Naive thymus-derived CD8-positive, alpha-beta T cell (primary cell): ENCODE measurements at regions not wholly inside any gene's neighbourhood (a gene's known extent, or its start where the extent isn't known, plus 50 kb on each side); places are given as distances from the start of the nearest gene placed in this dataset.

ENCODE experiments used
- ATAC-seq, 2 donors: fragments of 150-1000 bp; cut with Tn5 transposase in 1 of 2; sonication (Bioruptor Pico), chemical (Tn5 transposase) in 1 of 2; 1 replicate in 1 of 2; 2 replicates in 1 of 2; pipeline ENCODE4 v1.10.0; 2021; ENCODE audit warnings: mild to moderate bottlenecking in 2 of 2, moderate library complexity in 2 of 2
- POLR2A ChIA-PET: fragments of 350-600 bp; sonication (Branson Sonifier 250); formaldehyde crosslinking; loops from one replicate; lab custom pipeline; 2021; ENCODE audit warnings: antibody characterized with exemption; lab: Charles Lee
- DNase-seq, 10 donors: peaks; one replicate each; pipeline versions ENCODE4 v3.0.0 to v3.0.0-alpha.2; 2020 to 2022
- H3K27ac Mint-ChIP-seq, 10 donors: one replicate each; pipeline ENCODE4 v1.8.0; 2020 to 2022; ENCODE audit warnings: mild to moderate bottlenecking in 10 of 10, mixed read lengths in 10 of 10, moderate library complexity in 4 of 10, inconsistent platforms in 1 of 10
- H3K27me3 Mint-ChIP-seq, 5 donors: one replicate each; pipeline ENCODE4 v1.8.0; 2021 to 2022; ENCODE audit warnings: mixed read lengths in 5 of 5
- H3K36me3 Mint-ChIP-seq, 3 donors: one replicate each; pipeline ENCODE4 v1.8.0; 2020 to 2022; ENCODE audit warnings: mixed read lengths in 3 of 3, mild to moderate bottlenecking in 2 of 3, inconsistent platforms in 1 of 3
- H3K4me1 Mint-ChIP-seq, 4 donors: one replicate each; pipeline ENCODE4 v1.8.0; 2021 to 2022; ENCODE audit warnings: mixed read lengths in 4 of 4
- H3K4me3 Mint-ChIP-seq, 10 donors: one replicate each; pipeline ENCODE4 v1.8.0; 2020 to 2022; ENCODE audit warnings: mild to moderate bottlenecking in 10 of 10, mixed read lengths in 10 of 10, moderate library complexity in 6 of 10, inconsistent platforms in 1 of 10
- H3K9me3 Mint-ChIP-seq, 9 donors: one replicate each; pipeline ENCODE4 v1.8.0; 2020 to 2022; ENCODE audit warnings: mixed read lengths in 9 of 9, mild to moderate bottlenecking in 3 of 9, inconsistent platforms in 1 of 9, moderate library complexity in 1 of 9

DNA sequence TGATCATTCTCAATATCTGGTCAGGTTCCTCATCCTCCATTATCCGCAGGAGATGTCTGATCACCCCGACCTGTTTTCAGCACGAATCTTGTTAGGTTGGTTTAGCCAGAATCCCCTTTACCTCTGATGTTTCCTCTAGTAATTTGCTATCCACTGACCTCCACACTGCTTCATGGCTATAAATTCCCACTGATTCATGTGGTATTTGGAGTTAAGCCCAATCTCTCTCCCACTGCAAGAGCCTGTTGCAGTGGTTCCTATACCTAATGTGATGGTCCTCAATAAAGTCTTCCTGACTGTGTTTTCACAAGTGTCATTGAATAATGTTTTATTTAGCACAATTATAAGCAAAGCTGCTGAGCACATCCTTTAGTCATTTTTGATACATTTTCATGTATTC, 124.8 kb upstream of the CNTN3 start:
- Mint-ChIP-seq H3K36me3 (no peaks in the 10 kb centered on the region), H3K9me3 (peaks cover 0 to 9% (median 5%) of the 10 kb centered on the region in 9 donors), H3K4me3 (no peak overlapping the region), H3K27ac (no peak overlapping the region), H3K4me1 (no peaks in the 10 kb centered on the region), H3K27me3 (no peaks in the 10 kb centered on the region)
- POLR2A ChIA-PET = no interaction called here
- ATAC-seq (no peak), DNase-seq (no peak)

DNA sequence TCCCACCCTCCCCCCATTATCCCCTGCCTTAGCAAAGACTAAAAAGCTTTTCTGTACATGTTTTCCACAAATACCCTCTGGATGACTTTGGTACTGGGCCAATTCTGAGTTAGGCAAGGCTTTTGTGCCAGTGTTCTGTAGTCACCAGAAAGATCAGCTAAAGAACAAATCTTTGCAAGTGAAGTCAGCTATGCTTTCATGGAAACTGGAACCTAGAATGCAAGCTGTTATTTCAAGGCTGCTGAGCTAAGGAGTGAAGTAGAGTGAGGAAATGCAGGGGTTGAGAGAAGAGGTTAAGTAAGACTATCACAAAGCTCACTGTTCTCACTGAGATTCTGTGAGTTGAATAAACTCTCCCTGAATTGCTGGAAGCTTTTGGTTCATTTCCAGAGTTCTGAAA, 107.8 kb upstream of the CNTN3 start:
- H3K36me3 Mint-ChIP-seq = no peaks in the 10 kb centered on the region
- no peak for DNase-seq
- POLR2A ChIA-PET = no interaction called here
- no peak for ATAC-seq
- no peaks in the 10 kb centered on the region for H3K27me3 Mint-ChIP-seq
- no peaks in the 10 kb centered on the region for H3K4me1 Mint-ChIP-seq
- peaks cover 4 to 23% (median 12%) of the 10 kb centered on the region in 9 donors for H3K9me3 Mint-ChIP-seq
- no peak overlapping the region for H3K27ac Mint-ChIP-seq
- no peak overlapping the region for H3K4me3 Mint-ChIP-seq

DNA sequence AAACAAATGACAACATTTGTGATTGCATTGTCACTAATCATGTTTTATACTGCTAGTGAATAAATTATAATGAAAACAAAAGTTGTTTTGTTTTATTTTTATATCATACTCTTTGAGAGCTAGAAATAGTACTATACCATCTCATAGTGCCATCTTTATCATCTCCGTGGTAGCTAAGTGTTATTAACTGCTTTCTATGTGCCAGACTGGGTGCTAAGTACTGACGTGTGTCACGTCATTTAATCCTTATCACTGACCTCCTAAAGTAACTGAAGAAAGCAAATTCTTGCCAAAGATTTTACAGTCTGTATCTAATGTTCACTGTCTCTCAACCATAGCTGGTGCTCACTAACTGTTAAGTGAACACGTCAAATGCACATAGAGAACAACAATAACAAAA, 99.5 kb upstream of the CNTN3 start:
- peaks cover 8 to 31% (median 18%) of the 10 kb centered on the region in 9 donors for H3K9me3 Mint-ChIP-seq
- H3K4me3 Mint-ChIP-seq = no peak overlapping the region
- no peak overlapping the region for H3K27ac Mint-ChIP-seq
- H3K4me1 Mint-ChIP-seq = no peaks in the 10 kb centered on the region
- DNase-seq (no peak), ATAC-seq (no peak)
- POLR2A ChIA-PET = no interaction called here
- H3K36me3 Mint-ChIP-seq = peaks cover 0 to 4% (median 0%) of the 10 kb centered on the region in 3 donors
- H3K27me3 Mint-ChIP-seq = no peaks in the 10 kb centered on the region

DNA sequence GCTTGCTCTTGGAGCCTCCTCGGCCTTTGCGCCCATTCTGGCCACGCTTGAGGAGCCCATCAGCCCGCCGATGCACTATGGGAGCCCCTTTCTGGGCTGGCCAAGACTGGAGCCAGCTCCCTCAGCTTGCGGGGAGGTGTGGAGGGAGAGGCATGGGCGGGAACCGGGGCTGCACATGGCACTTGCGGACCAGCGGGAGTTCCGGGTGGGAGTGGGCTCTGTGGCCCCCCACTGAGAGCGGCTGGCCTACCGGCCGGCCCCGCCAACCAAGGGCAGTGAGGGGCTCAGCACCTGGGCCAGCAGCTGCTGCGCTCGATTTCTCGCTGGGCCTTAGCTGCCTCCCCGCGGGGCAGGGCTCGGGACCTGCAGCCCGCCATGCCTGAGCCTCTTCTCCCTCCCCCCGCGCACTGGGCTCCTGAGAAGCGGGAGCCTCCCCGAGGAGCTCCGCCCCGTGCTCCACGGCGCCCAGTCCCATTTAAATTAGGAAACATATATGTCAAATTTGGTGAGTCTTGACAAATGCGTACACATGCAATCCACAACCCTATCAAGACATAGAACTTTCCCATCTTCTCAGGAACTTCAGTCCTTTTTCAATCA, 97.6 kb upstream of the CNTN3 start:
- H3K36me3 Mint-ChIP-seq = peaks cover 0 to 4% (median 0%) of the 10 kb centered on the region in 3 donors
- H3K27me3 Mint-ChIP-seq = no peaks in the 10 kb centered on the region
- no peak for ATAC-seq
- peaks cover 5 to 30% (median 15%) of the 10 kb centered on the region in 9 donors for H3K9me3 Mint-ChIP-seq
- peak in 1 of 10 donors; percentile 53 for DNase-seq
- no peak overlapping the region for H3K4me3 Mint-ChIP-seq
- no peak overlapping the region for H3K27ac Mint-ChIP-seq
- POLR2A ChIA-PET = no interaction called here
- H3K4me1 Mint-ChIP-seq = no peaks in the 10 kb centered on the region

DNA sequence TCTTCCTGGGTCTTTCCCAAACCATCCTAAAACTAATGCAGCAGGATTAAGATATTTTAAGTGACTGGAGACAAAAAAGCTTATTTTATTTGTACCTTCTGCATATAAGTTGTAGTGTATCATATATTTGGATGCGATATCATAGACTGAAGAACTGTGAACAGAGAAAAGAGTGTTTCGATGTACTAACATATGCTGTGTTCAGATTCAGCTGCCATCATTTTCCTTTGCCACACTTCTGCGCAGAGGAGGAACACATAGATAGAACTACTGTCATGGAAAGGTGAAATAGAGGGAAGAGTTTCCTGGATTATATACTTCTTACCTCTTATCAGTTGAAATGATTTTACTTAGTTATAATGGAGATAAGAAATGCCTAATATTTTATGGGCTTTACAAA, 95.5 kb upstream of the CNTN3 start:
- DNase-seq = no peak
- H3K9me3 Mint-ChIP-seq = peaks cover 9 to 30% (median 17%) of the 10 kb centered on the region in 9 donors
- H3K4me1 Mint-ChIP-seq = no peaks in the 10 kb centered on the region
- H3K27me3 Mint-ChIP-seq = no peaks in the 10 kb centered on the region
- no peak overlapping the region for H3K4me3 Mint-ChIP-seq
- no peak overlapping the region for H3K27ac Mint-ChIP-seq
- ATAC-seq = no peak
- POLR2A ChIA-PET = no interaction called here
- H3K36me3 Mint-ChIP-seq = peaks cover 0 to 4% (median 0%) of the 10 kb centered on the region in 3 donors

DNA sequence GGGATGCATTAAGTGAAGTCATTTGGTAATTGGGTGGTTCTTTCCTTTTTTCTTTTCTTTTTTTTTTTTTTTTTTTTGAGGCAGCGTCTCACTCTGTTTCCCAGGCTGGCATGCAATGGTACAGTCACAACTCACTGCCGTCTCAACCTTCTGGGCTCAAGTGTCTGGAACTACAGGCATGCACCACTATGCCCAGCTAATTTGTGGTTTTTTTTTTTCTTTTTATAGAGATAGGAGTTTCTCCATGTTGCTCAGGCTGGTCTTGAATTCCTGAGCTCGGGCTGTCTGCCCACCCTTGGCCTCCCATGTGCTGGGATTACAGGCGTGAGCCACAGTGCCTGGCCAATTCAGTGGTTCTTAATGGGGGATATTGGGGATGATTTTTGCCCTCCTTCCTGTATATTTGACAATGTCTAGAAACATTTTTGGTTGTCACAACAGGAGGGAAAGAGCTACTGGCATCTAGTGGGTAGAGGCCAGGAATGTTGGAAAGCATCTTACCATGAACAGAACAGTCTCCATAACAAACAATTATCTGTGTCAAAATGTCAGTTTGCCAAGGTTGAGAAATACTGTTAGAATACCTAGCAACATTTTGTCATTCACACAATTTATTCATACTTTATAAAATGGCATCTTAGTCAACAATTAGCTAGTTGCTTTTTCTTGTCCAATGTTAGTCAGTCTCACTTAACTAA, 79.4 kb upstream of the CNTN3 start:
- Mint-ChIP-seq H3K36me3 (peaks cover 0 to 3% (median 0%) of the 10 kb centered on the region in 3 donors), H3K27me3 (no peaks in the 10 kb centered on the region), H3K9me3 (peaks cover 2 to 18% (median 8%) of the 10 kb centered on the region in 9 donors), H3K4me1 (no peaks in the 10 kb centered on the region), H3K4me3 (no peak overlapping the region), H3K27ac (no peak overlapping the region)
- POLR2A ChIA-PET = no interaction called here
- ATAC-seq (no peak), DNase-seq (no peak)

DNA sequence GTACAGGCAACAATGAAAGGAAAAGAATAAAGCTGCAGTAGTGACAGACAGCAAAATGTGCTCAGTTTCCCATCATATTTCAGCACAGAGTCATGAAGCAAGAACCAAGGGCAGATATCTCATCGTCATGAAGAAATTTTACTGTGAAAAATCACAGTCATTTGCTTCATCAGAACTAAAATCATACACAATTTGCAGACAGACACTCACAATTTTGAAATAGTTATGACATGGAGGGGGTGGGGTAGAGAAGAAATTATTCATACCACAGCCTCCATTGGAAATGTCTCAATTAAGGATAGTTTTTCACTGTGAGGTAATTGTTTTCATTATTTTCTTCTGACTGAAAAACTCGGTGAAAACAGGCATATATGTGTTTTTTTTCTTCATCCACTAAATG, 78.8 kb upstream of the CNTN3 start:
- no peak overlapping the region for H3K4me3 Mint-ChIP-seq
- ATAC-seq (no peak), DNase-seq (no peak)
- H3K27me3 Mint-ChIP-seq = no peaks in the 10 kb centered on the region
- POLR2A ChIA-PET = no interaction called here
- no peak overlapping the region for H3K27ac Mint-ChIP-seq
- H3K36me3 Mint-ChIP-seq = peaks cover 0 to 3% (median 0%) of the 10 kb centered on the region in 3 donors
- peaks cover 2 to 14% (median 8%) of the 10 kb centered on the region in 9 donors for H3K9me3 Mint-ChIP-seq
- no peaks in the 10 kb centered on the region for H3K4me1 Mint-ChIP-seq

DNA sequence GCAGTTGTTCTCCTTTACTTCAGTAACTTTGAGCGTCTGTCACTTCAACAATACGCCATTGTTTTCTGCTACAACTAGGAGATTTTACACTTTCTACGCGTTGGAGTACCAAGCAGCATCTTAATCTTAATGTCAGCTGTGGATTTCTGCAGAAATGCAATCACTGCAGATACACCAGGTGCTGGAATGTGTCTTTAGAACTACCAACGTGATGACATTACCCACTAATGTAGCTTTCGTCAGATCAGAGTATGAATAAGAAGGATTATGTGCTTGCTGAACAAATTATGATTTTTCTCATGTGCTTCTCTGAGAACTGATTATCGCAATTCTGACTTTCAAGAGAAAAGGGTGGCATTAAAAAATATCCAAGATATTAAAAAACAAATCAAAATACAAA, 77.5 kb upstream of the CNTN3 start:
- POLR2A ChIA-PET = no interaction called here
- DNase-seq (no peak), ATAC-seq (no peak)
- peaks cover 0 to 10% (median 0%) of the 10 kb centered on the region in 3 donors for H3K36me3 Mint-ChIP-seq
- peaks cover 2 to 21% (median 14%) of the 10 kb centered on the region in 9 donors for H3K9me3 Mint-ChIP-seq
- H3K27me3 Mint-ChIP-seq = no peaks in the 10 kb centered on the region
- no peaks in the 10 kb centered on the region for H3K4me1 Mint-ChIP-seq
- H3K4me3 Mint-ChIP-seq = no peak overlapping the region
- H3K27ac Mint-ChIP-seq = no peak overlapping the region

DNA sequence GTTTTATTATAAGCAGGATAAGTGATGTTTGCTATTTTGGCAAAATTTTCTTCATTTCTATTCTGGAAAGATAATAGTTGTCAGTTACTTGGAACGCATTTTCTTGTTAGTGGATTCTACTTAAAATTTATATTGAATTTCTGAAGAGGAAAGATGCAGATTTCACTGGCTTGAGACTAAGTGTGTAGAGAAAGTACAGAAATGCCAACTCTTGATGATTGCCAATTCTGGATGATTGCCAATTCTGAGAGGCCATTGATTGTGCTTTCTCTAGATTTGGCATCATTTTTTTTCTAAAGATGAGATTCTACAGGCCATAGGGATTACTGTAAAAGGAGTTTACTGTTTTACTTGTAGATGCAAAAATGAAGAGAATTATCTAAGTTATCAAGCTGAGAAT, 58.9 kb upstream of the CNTN3 start:
- no peaks in the 10 kb centered on the region for H3K4me1 Mint-ChIP-seq
- H3K4me3 Mint-ChIP-seq = no peak overlapping the region
- H3K36me3 Mint-ChIP-seq = no peaks in the 10 kb centered on the region
- POLR2A ChIA-PET = no interaction called here
- DNase-seq = no peak
- H3K27me3 Mint-ChIP-seq = no peaks in the 10 kb centered on the region
- H3K27ac Mint-ChIP-seq = no peak overlapping the region
- ATAC-seq = no peak
- H3K9me3 Mint-ChIP-seq = peaks cover 0 to 26% (median 4%) of the 10 kb centered on the region in 9 donors

DNA sequence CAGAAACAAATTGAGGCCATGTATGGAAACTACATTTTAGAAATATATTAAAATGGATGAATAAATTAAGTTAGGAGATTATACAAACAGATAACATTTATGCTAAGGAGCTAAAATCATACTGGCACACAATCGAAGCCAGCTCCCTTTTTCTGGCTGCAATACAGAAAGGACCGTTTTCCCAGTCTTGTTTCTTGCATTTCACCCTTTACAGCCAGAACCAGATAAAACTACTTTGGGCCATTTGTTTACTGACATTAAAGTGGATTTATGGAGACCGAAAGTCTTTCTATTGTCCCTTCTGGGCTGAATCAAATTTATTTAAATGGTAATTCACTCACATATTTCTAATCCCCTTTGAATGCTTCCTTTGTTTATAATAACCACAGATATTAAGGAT, 50.1 kb upstream of the CNTN3 start:
- DNase-seq (no peak), ATAC-seq (no peak)
- POLR2A ChIA-PET = no interaction called here
- Mint-ChIP-seq H3K27me3 (no peaks in the 10 kb centered on the region), H3K4me1 (no peaks in the 10 kb centered on the region), H3K27ac (no peak overlapping the region), H3K4me3 (no peak overlapping the region), H3K36me3 (no peaks in the 10 kb centered on the region), H3K9me3 (peaks cover 8 to 31% (median 17%) of the 10 kb centered on the region in 9 donors)
